GM13976 (cell line): ENCODE measurements at regions not wholly inside any gene's neighbourhood (a gene's known extent, or its start where the extent isn't known, plus 50 kb on each side); places are given as distances from the start of the nearest gene placed in this dataset.
"Not testable (repeated sequence)": the region's sequence is repeated elsewhere in the genome, so short reads cannot be mapped to it uniquely, and the experiment has no call there.

ENCODE experiments used
- DNase-seq: peaks from one replicate; pipeline ENCODE4 v3.0.0; 2012; ENCODE audit warnings: low spot score
- CTCF ChIP-seq: IDR thresholded peaks from 2 replicates; pipeline ENCODE4 v1.5.1; 2012; ENCODE audit warnings: borderline replicate concordance, mild to moderate bottlenecking; ENCODE audit not compliant: insufficient read depth; ENCODE audit errors: extremely low read depth, missing control alignments, control extremely low read depth
- in situ Hi-C: fragments of 300-500 bp; cut with MboI; formaldehyde crosslinking; loops from one replicate; pipeline ENCODE4 v1.12.0; 2022; ENCODE audit warnings: low sequenced_read_pairs, mixed read lengths, inconsistent platforms; ENCODE audit not compliant: unreplicated experiment

- TF ChIP-seq CTCF: no peak
- DNase-seq: no peak
- in situ Hi-C loops: no loop called here
Measured at GRCh38 chr22:47409539-47410275, 647.3 kb downstream of the TBC1D22A start.

GRCh38 chr22:47408409-47408808 is 646.0 kb downstream of the TBC1D22A start:
- no peak for DNase-seq

GRCh38 chr22:47407461-47408025 is 645.1 kb downstream of the TBC1D22A start:
- TF ChIP-seq CTCF: no peak
- in situ Hi-C loops: no loop called here
- no peak for DNase-seq

More at GRCh38 chr22:47408409-47408808, 646.0 kb downstream of the TBC1D22A start:
- TF ChIP-seq CTCF: no peak
- in situ Hi-C loops: no loop called here

- in situ Hi-C loops: no loop called here
- no peak for TF ChIP-seq CTCF
- no peak for DNase-seq
Measured at GRCh38 chr22:47406896-47407295, 644.4 kb downstream of the TBC1D22A start.

GRCh38 chr22:47406180-47406834 is 643.9 kb downstream of the TBC1D22A start:
- DNase-seq: no peak
- TF ChIP-seq CTCF: no peak
- in situ Hi-C loops: no loop called here

- DNase-seq, in situ Hi-C loops: not testable (repeated sequence)
Measured at GRCh38 chr22:47405222-47405621, 642.8 kb downstream of the TBC1D22A start.
